ENCODE measurements at regions not wholly inside any gene's neighbourhood (a gene's known extent, or its start where the extent isn't known, plus 50 kb on each side); places are given as distances from the start of the nearest gene placed in this dataset.

- TF ChIP-seq CTCF (IDR thresholded peaks at IDR 0.05; ENCODE audit: low read length) = no peak
- no peak for TF ChIP-seq EZH2phosphoT487 (IDR thresholded peaks at IDR 0.05; ENCODE audit: low read length)
These were observed 565.8 kb upstream of the ATP2B1 start for GRCh38 chr12:90274407-90274806.
